ENCODE measurements at regions not wholly inside any gene's neighbourhood (a gene's known extent, or its start where the extent isn't known, plus 50 kb on each side); places are given as distances from the start of the nearest gene placed in this dataset.

DNA sequence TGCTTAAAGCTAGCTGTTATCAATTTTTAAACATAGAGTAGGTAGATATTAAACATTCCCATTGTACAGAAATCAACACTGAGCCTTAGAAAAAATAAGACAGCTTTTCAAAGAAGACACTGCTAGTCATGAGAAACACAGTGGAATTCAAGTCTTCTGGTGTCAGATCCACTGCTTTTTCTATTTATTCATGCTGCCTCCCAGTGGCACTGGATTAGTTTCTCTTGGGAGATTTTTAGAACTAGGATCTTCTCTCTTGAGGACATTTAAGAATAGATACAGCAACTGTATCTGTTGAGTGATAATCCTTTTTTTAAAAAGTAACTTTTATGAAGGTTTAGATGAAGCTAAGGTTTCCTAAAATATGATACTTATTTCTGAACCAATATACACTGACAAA is 1635.4 kb upstream of the C9orf72 start:
- dilution Hi-C loops (cut with MboI; ENCODE audit: extremely low pct_ligation_motif_present, low sequenced_read_pairs) (no loop called here), intact Hi-C loops (cut with micrococcal nuclease) (no loop called here)
- TF ChIP-seq POLR2AphosphoS5 (IDR thresholded peaks at IDR 0.05; ENCODE audit: insufficient read depth, low read depth, low read length), result no peak
- TF ChIP-seq MYC (IDR thresholded peaks at IDR 0.05; ENCODE audit: low read depth, low read length), result no peak
- no peak for TF ChIP-seq EZH2 (IDR thresholded peaks at IDR 0.05; ENCODE audit: borderline replicate concordance, low read depth, low read length, severe bottlenecking)
- TF ChIP-seq MAX (IDR thresholded peaks at IDR 0.05; ENCODE audit: insufficient read depth, insufficient read length), result no peak
- no peak for TF ChIP-seq FOS (IDR thresholded peaks at IDR 0.05; ENCODE audit: borderline replicate concordance, insufficient read depth, low read length)
- TF ChIP-seq GATA2 (IDR thresholded peaks at IDR 0.05; ENCODE audit: insufficient read depth, insufficient read length, low read depth, low read length), result no peak
- TF ChIP-seq POLR2A (IDR thresholded peaks at IDR 0.05; ENCODE audit: low read depth, low read length), result no peak
- TF ChIP-seq, protein P1, sequence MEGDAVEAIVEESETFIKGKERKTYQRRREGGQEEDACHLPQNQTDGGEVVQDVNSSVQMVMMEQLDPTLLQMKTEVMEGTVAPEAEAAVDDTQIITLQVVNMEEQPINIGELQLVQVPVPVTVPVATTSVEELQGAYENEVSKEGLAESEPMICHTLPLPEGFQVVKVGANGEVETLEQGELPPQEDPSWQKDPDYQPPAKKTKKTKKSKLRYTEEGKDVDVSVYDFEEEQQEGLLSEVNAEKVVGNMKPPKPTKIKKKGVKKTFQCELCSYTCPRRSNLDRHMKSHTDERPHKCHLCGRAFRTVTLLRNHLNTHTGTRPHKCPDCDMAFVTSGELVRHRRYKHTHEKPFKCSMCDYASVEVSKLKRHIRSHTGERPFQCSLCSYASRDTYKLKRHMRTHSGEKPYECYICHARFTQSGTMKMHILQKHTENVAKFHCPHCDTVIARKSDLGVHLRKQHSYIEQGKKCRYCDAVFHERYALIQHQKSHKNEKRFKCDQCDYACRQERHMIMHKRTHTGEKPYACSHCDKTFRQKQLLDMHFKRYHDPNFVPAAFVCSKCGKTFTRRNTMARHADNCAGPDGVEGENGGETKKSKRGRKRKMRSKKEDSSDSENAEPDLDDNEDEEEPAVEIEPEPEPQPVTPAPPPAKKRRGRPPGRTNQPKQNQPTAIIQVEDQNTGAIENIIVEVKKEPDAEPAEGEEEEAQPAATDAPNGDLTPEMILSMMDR (IDR thresholded peaks at IDR 0.05; ENCODE audit: extremely low read depth in 1 of 2, insufficient read depth in 1 of 2, low read depth in 1 of 2, low read length in 2 of 2), result no peak
- H3K4me2 ChIP-seq (ENCODE audit: insufficient read depth, low read length), result no peak overlapping the region
- CTCF ChIA-PET, result no interaction called here
- no peaks in the 10 kb centered on the region for H3K36me3 ChIP-seq (ENCODE audit: control insufficient read depth in 2 of 2, extremely low read depth in 1 of 2, insufficient read depth in 2 of 2, low read length in 2 of 2)
- H3K27me3 ChIP-seq (ENCODE audit: control insufficient read depth in 2 of 2, insufficient read depth in 2 of 2, low read length in 2 of 2), result peaks cover 14% of the 10 kb centered on the region in 2 experiments
- no peaks in the 10 kb centered on the region for H3K4me1 ChIP-seq (ENCODE audit: control insufficient read depth, extremely low read depth, insufficient read depth, low read length)
- H2AFZ ChIP-seq (ENCODE audit: low read depth, low read length), result no peak overlapping the region
- no peaks in the 10 kb centered on the region for H3K9me1 ChIP-seq (replicated peaks; ENCODE audit: control insufficient read depth, extremely low read depth, insufficient read depth, low read length)
- POLR2A ChIA-PET, result no interaction called here
- DNase-seq (ENCODE audit: low read depth, low spot score), result no peak
- FAIRE-seq, result no peak
- H3K79me2 ChIP-seq (ENCODE audit: control insufficient read depth, insufficient read depth, low read length), result no peaks in the 10 kb centered on the region
- no peaks in the 10 kb centered on the region for H4K20me1 ChIP-seq (replicated peaks; ENCODE audit: control insufficient read depth, extremely low read depth, insufficient read depth, low read length)
- H3K4me3 ChIP-seq (replicated peaks in 1 of 3; ENCODE audit: insufficient read depth in 1 of 3, low read depth in 1 of 3, low read length in 3 of 3), result no peak overlapping the region
- no TSS peak for BruUV-seq (replicated peaks)
- H3K9me3 ChIP-seq (replicated peaks; ENCODE audit: control insufficient read depth, insufficient read depth, low read length), result no peaks in the 10 kb centered on the region
- H3K27ac ChIP-seq (ENCODE audit: insufficient read depth, low read depth, low read length), result no peak overlapping the region
- H3K9ac ChIP-seq (replicated peaks; ENCODE audit: extremely low read depth, insufficient read depth, low read length), result no peak overlapping the region
